Tibial nerve (tissue), 3 donors: ENCODE measurements at regions not wholly inside any gene's neighbourhood (a gene's known extent, or its start where the extent isn't known, plus 50 kb on each side); places are given as distances from the start of the nearest gene placed in this dataset.

Experiments used
- POLR2A ChIP-seq, 2 donors: fragments of 450-650 bp; IDR thresholded peaks; one replicate each; pipeline ENCODE4 v1.6.1; 2017; ENCODE audit warnings: antibody characterized with exemption in 2 of 2, mild to moderate bottlenecking in 2 of 2, moderate library complexity in 2 of 2
- TF ChIP-seq, protein P1 (sequence below), 5 experiments: fragments of 200-600 bp in 3 of 5; fragments of 450-650 bp in 2 of 5; sonication (generic) in 3 of 5; IDR thresholded peaks; one replicate each; pipeline ENCODE4 v1.5.1; 2016 to 2019; ENCODE audit warnings: antibody characterized with exemption in 5 of 5, mild to moderate bottlenecking in 3 of 5, moderate library complexity in 2 of 5

DNA sequence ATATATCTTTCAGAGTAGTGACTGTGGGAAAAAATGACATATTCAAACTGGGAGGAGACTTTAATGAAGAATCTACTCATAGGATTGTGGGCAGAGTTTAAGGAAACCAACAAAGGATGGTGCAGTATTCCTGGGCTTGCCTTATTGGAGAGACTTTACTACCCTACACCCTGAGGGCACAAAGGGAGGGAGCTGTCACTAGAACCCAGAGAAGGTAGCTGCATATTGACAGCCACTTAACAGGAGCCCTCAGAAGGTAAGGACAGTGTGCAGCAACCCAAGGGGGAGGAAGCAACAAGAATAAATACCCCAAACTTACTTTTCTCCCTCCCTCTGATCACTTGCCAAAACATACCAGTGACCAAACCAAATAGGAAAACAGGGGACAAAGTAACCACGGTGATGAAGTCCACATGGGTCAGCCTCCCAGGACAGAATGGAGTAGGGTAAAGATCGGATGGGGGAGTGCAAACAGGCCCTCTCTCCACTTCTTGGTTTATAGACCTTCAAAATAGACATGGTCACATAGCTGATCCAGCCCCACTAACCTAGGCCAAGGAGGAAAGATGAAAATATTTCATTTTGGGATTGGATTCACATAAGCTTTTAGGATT lies 121.8 kb upstream of the SESN3 start:
- TF ChIP-seq, protein P1, sequence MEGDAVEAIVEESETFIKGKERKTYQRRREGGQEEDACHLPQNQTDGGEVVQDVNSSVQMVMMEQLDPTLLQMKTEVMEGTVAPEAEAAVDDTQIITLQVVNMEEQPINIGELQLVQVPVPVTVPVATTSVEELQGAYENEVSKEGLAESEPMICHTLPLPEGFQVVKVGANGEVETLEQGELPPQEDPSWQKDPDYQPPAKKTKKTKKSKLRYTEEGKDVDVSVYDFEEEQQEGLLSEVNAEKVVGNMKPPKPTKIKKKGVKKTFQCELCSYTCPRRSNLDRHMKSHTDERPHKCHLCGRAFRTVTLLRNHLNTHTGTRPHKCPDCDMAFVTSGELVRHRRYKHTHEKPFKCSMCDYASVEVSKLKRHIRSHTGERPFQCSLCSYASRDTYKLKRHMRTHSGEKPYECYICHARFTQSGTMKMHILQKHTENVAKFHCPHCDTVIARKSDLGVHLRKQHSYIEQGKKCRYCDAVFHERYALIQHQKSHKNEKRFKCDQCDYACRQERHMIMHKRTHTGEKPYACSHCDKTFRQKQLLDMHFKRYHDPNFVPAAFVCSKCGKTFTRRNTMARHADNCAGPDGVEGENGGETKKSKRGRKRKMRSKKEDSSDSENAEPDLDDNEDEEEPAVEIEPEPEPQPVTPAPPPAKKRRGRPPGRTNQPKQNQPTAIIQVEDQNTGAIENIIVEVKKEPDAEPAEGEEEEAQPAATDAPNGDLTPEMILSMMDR (IDR thresholded peaks at IDR 0.05): no peak
- no peak for TF ChIP-seq POLR2A (IDR thresholded peaks at IDR 0.05)
